Mesendoderm (in vitro differentiated cells): ENCODE measurements at regions not wholly inside any gene's neighbourhood (a gene's known extent, or its start where the extent isn't known, plus 50 kb on each side); places are given as distances from the start of the nearest gene placed in this dataset. TPM values are rescaled to one million over a fixed set of nuclear protein-coding genes. Genes with fewer than 3 reads are reported as not detected.
A peak's percentile ranks its signal among the peaks of the same experiment; 100 is the strongest.

Source experiments
- DNase-seq: peaks from one replicate; pipeline ENCODE4 v3.0.0; 2013
- H2AK5ac ChIP-seq: 2 replicates; pipeline ENCODE4 v1.6.1; 2013; ENCODE audit warnings: low read length, inconsistent platforms
- H2BK120ac ChIP-seq: 2 replicates; pipeline ENCODE4 v1.6.1; 2013; ENCODE audit warnings: low read depth, mild to moderate bottlenecking, low read length, moderate library complexity, mixed read lengths
- H2BK15ac ChIP-seq: replicated peaks from 2 replicates; pipeline ENCODE4 v1.6.1; 2013; ENCODE audit warnings: low read depth, mild to moderate bottlenecking, moderate library complexity
- H2BK5ac ChIP-seq: 2 replicates; pipeline ENCODE4 v1.6.1; 2013; ENCODE audit warnings: low read length, inconsistent platforms
- H3K18ac ChIP-seq: 2 replicates; pipeline ENCODE4 v1.6.1; 2013; ENCODE audit warnings: mild to moderate bottlenecking, low read length, mixed read lengths
- H3K23ac ChIP-seq: one replicate; pipeline ENCODE4 v1.6.1; 2013; ENCODE audit warnings: low read length
- H3K27ac ChIP-seq: 2 replicates; pipeline ENCODE4 v1.5.1; 2013; ENCODE audit warnings: low read depth, mild to moderate bottlenecking, inconsistent platforms, low read length, moderate library complexity
- H3K27me3 ChIP-seq: 2 replicates; pipeline ENCODE4 v1.6.1; 2013; ENCODE audit warnings: low read length, control low read depth, mild to moderate bottlenecking, inconsistent platforms; ENCODE audit not compliant: insufficient read depth, poor library complexity
- H3K36me3 ChIP-seq: 2 replicates; pipeline ENCODE4 v1.6.1; 2013; ENCODE audit warnings: low read length, inconsistent platforms; ENCODE audit not compliant: control insufficient read depth, insufficient read depth
- H3K4ac ChIP-seq: one replicate; pipeline ENCODE4 v1.6.1; 2013; ENCODE audit warnings: low read depth, mild to moderate bottlenecking, low read length, moderate library complexity
- H3K4me1 ChIP-seq: 2 replicates; pipeline ENCODE4 v1.6.1; 2013; ENCODE audit warnings: low read depth, low read length, inconsistent platforms; ENCODE audit not compliant: control insufficient read depth
- H3K4me2 ChIP-seq: 2 replicates; pipeline ENCODE4 v1.6.1; 2013; ENCODE audit warnings: low read length
- H3K4me3 ChIP-seq: 2 replicates; pipeline ENCODE4 v1.5.1; 2013; ENCODE audit warnings: mild to moderate bottlenecking, low read length
- H3K56ac ChIP-seq: one replicate; pipeline ENCODE4 v1.6.1; 2013; ENCODE audit warnings: low read length
- H3K79me1 ChIP-seq: 2 replicates; pipeline ENCODE4 v1.6.1; 2013; ENCODE audit warnings: low read length, inconsistent platforms
- H3K79me2 ChIP-seq: 2 replicates; pipeline ENCODE4 v1.6.1; 2013; ENCODE audit warnings: mild to moderate bottlenecking, low read length; ENCODE audit not compliant: control insufficient read depth, insufficient read depth
- H3K9ac ChIP-seq: 2 replicates; pipeline ENCODE4 v1.6.1; 2013; ENCODE audit warnings: low read length, inconsistent platforms
- H4K5ac ChIP-seq: one replicate; pipeline ENCODE4 v1.6.1; 2013; ENCODE audit warnings: low read length
- H4K8ac ChIP-seq: one replicate; pipeline ENCODE4 v1.6.1; 2013; ENCODE audit warnings: low read depth, mild to moderate bottlenecking, control low read depth, low read length, moderate library complexity
- WGBS: extraction: QIAGEN DNeasy Blood & Tissue Kit; methylation state at CpG from one replicate; pipeline ENCODE4 v1.1.7; 2013; ENCODE audit warnings: low lambda C conversion rate, missing lambda C conversion rate; ENCODE audit not compliant: insufficient coverage; ENCODE audit errors: extremely low coverage; 5-methylcytosine and 5-hydroxymethylcytosine counted together
- small RNA-seq: library from polyadenylated mRNA; stranded (forward); fragments of <200 nt; extraction: miRNeasy Mini kit (QIAGEN cat#:217004); gene quantifications from one replicate; pipeline ENCODE3, GENCODE V24; 2013; ENCODE audit not compliant: insufficient read depth

DNA sequence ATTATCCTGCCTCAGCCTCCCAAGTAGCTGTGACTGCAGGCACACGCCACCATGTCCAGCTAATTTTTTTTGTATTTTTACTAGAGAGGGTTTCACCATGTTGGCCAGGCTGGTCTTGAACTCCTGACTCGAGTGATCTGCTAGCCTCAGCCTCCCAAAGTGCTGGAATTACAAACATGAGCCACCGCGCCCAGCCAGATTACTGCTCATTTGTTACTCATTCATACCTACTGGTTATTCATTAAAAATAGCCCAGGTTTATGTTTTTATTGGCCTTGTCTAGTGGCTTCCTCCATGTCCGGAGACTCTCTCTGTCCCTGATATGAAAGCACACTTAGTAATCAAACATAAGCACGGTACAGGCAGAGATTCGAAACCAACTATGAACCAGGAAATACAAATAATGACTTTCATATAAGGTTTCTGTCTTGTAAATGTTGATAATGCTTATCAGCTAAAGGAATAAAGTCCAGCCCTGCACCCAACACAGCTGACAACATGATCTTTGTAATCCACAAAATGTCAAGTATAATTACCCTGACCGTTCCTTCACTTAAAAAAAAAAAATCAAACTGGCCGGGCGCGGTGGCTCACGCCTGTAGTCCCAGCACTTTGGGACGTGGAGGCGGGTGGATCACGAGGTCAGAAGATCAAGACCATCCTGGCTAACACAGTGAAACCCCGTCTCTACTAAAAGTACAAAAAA is 50.4 kb upstream of the CXADR start:
- no peak overlapping the region for H2AK5ac ChIP-seq
- H3K79me2 ChIP-seq, result no peaks in the 10 kb centered on the region
- no peaks in the 10 kb centered on the region for H3K4me1 ChIP-seq
- no peak overlapping the region for H2BK15ac ChIP-seq
- no peak overlapping the region for H3K23ac ChIP-seq
- H3K4me3 ChIP-seq, result no peak overlapping the region
- H3K4ac ChIP-seq, result no peak overlapping the region
- H3K27ac ChIP-seq, result no peak overlapping the region
- no peaks in the 10 kb centered on the region for H3K79me1 ChIP-seq
- no peaks in the 10 kb centered on the region for H3K36me3 ChIP-seq
- no peak overlapping the region for H3K4me2 ChIP-seq
- H4K8ac ChIP-seq, result no peak overlapping the region
- H3K56ac ChIP-seq, result no peak overlapping the region
- no peak overlapping the region for H2BK120ac ChIP-seq
- no peak overlapping the region for H4K5ac ChIP-seq
- WGBS, result no CpG with 5 or more reads among the region's 16 CpGs
- H3K9ac ChIP-seq, result no peak overlapping the region
- no peak overlapping the region for H2BK5ac ChIP-seq
- no peaks in the 10 kb centered on the region for H3K27me3 ChIP-seq
- no peak overlapping the region for H3K18ac ChIP-seq
- no peak for DNase-seq

Small RNAs in the stretch of these regions (small RNA-seq; reads per million reads assigned to genes)
- 56.2 reads per million, percentile 95 among the genes with 10 or more reads in this experiment for gene MIR125B2
- 37.1 reads per million, percentile 94 among the genes with 10 or more reads in this experiment for gene MIR99A
- gene MIRLET7C, result not detected
- gene RNU1-98P, result not detected
- not detected for gene RNU6-113P
- gene RNU6-426P, result not detected
- gene SNORD74B, result not detected
